ENCODE measurements at regions not wholly inside any gene's neighbourhood (a gene's known extent, or its start where the extent isn't known, plus 50 kb on each side); places are given as distances from the start of the nearest gene placed in this dataset.

DNA sequence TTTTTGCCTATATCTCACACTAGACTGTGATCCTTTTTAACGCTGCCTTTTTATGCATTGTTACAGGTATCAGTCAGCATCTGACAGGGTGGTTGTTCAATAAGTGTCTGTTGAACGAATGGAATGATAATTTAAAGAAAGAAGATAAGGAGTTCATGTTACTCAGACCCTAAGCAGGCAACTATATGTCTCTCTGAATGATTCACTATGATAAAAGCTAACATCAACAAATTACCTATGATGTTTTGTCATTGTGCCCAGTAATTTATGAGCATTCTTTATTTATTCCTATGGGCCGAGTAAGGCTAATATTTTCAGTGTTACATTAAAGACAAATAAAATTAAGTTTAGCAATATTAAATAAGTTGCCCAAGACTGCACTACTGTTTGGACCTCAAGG, 435.0 kb upstream of the KIF2B start:
- no peaks in the 10 kb centered on the region for H3K36me3 Mint-ChIP-seq (ENCODE audit: low read depth)
- TF ChIP-seq, protein P1, sequence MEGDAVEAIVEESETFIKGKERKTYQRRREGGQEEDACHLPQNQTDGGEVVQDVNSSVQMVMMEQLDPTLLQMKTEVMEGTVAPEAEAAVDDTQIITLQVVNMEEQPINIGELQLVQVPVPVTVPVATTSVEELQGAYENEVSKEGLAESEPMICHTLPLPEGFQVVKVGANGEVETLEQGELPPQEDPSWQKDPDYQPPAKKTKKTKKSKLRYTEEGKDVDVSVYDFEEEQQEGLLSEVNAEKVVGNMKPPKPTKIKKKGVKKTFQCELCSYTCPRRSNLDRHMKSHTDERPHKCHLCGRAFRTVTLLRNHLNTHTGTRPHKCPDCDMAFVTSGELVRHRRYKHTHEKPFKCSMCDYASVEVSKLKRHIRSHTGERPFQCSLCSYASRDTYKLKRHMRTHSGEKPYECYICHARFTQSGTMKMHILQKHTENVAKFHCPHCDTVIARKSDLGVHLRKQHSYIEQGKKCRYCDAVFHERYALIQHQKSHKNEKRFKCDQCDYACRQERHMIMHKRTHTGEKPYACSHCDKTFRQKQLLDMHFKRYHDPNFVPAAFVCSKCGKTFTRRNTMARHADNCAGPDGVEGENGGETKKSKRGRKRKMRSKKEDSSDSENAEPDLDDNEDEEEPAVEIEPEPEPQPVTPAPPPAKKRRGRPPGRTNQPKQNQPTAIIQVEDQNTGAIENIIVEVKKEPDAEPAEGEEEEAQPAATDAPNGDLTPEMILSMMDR (IDR thresholded peaks at IDR 0.05) = no peak
- H3K4me3 Mint-ChIP-seq (ENCODE audit: unreplicated experiment) = no peak overlapping the region
- no peak for DNase-seq (ENCODE audit: low spot score)
- H3K27ac Mint-ChIP-seq (ENCODE audit: unreplicated experiment) = no peak overlapping the region
- no peaks in the 10 kb centered on the region for H3K9me3 Mint-ChIP-seq (ENCODE audit: low read depth)
- no peaks in the 10 kb centered on the region for H3K27me3 Mint-ChIP-seq (ENCODE audit: low read depth)
- H3K4me1 Mint-ChIP-seq (ENCODE audit: low read depth) = no peaks in the 10 kb centered on the region

DNA sequence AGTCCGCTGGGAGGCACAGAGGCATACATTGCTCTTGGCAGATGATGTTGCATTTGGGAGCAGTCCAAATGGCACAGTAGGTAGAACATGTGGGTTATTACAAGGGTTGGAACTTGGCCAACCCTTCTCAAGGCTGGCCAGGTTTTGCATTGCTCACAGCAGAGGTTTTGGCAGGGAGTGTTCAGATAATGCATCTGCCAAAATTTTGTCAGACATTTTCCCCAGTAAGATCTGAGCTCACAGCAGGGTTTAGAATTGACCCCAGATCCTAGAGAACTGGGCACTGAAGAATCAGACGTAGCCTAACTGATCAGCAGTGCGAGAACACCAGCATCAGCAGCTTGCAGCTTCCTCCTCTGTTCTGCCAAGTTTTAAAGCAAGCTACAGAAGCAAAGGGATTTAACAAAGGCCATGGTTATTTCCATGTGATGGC, 468.8 kb upstream of the KIF2B start:
- no peaks in the 10 kb centered on the region for H3K36me3 Mint-ChIP-seq (ENCODE audit: low read depth)
- H3K9me3 Mint-ChIP-seq (ENCODE audit: low read depth) = no peaks in the 10 kb centered on the region
- H3K27ac Mint-ChIP-seq (ENCODE audit: unreplicated experiment) = no peak overlapping the region
- no peaks in the 10 kb centered on the region for H3K27me3 Mint-ChIP-seq (ENCODE audit: low read depth)
- H3K4me1 Mint-ChIP-seq (ENCODE audit: low read depth) = peaks cover 10% of the 10 kb centered on the region
- no peak for DNase-seq (ENCODE audit: low spot score)
- TF ChIP-seq, protein P1 (IDR thresholded peaks at IDR 0.05) = no peak
- no peak overlapping the region for H3K4me3 Mint-ChIP-seq (ENCODE audit: unreplicated experiment)

GRCh38 chr17:53344778-53345177, 477.9 kb upstream of the KIF2B start:
- TF ChIP-seq, protein P1 (IDR thresholded peaks at IDR 0.05) = no peak
- H3K4me1 Mint-ChIP-seq (ENCODE audit: low read depth) = no peaks in the 10 kb centered on the region
- H3K9me3 Mint-ChIP-seq (ENCODE audit: low read depth) = peaks cover 16% of the 10 kb centered on the region
- no peak overlapping the region for H3K27ac Mint-ChIP-seq (ENCODE audit: unreplicated experiment)
- DNase-seq (ENCODE audit: low spot score) = no peak
- H3K36me3 Mint-ChIP-seq (ENCODE audit: low read depth) = no peaks in the 10 kb centered on the region
- peaks cover 5% of the 10 kb centered on the region for H3K27me3 Mint-ChIP-seq (ENCODE audit: low read depth)
- H3K4me3 Mint-ChIP-seq (ENCODE audit: unreplicated experiment) = no peak overlapping the region

DNA sequence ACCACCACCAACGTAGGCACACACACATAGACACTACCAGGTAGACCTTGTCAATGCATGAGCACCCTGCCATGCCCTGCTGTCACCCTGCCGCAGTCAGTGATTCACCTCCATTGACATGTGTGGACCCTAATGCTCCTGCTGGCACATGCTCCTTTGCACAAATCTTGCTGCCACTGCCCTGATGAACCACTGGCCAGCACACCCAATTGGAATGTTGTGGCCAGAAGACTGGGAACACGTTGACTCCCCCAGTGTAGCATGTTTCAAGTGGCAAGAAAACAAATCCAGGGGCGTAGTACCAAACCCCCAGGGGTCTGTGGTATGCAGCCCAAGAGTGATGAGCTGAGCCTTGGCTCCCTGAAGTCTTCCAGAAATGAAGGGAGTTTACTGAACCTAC, 486.4 kb upstream of the KIF2B start:
- Mint-ChIP-seq H3K36me3 (ENCODE audit: low read depth) (no peaks in the 10 kb centered on the region), H3K27me3 (ENCODE audit: low read depth) (no peaks in the 10 kb centered on the region), H3K27ac (ENCODE audit: unreplicated experiment) (no peak overlapping the region), H3K9me3 (ENCODE audit: low read depth) (peaks cover 32% of the 10 kb centered on the region), H3K4me3 (ENCODE audit: unreplicated experiment) (no peak overlapping the region), H3K4me1 (ENCODE audit: low read depth) (no peaks in the 10 kb centered on the region)
- no peak for DNase-seq (ENCODE audit: low spot score)
- TF ChIP-seq, protein P1 (IDR thresholded peaks at IDR 0.05) = no peak

DNA sequence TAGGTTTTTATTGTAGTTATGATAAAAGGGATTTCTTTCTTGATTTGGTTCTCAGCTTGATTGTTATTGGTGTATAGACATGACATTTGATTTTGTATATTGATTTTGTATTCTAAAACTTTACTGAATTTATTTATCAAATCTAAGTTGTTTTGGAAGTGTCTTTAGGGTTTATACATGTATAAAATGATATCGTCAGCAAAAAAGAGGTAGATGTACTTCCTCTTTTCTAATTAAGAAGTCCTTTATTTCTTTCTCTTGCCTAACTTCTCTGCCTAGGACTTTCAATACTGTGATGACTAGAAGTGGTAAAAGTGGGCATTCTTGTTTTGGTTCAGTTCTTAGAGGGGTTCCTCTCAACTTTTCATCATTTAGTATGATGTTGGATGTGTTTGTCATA, 487.3 kb upstream of the KIF2B start:
- Mint-ChIP-seq H3K9me3 (ENCODE audit: low read depth) (peaks cover 28% of the 10 kb centered on the region), H3K27ac (ENCODE audit: unreplicated experiment) (no peak overlapping the region), H3K4me3 (ENCODE audit: unreplicated experiment) (no peak overlapping the region), H3K27me3 (ENCODE audit: low read depth) (no peaks in the 10 kb centered on the region), H3K36me3 (ENCODE audit: low read depth) (no peaks in the 10 kb centered on the region), H3K4me1 (ENCODE audit: low read depth) (no peaks in the 10 kb centered on the region)
- TF ChIP-seq, protein P1 (IDR thresholded peaks at IDR 0.05) = no peak
- no peak for DNase-seq (ENCODE audit: low spot score)

Data from chondrocyte (in vitro differentiated cells).